ENCODE measurements at regions not wholly inside any gene's neighbourhood (a gene's known extent, or its start where the extent isn't known, plus 50 kb on each side); places are given as distances from the start of the nearest gene placed in this dataset.

DNA sequence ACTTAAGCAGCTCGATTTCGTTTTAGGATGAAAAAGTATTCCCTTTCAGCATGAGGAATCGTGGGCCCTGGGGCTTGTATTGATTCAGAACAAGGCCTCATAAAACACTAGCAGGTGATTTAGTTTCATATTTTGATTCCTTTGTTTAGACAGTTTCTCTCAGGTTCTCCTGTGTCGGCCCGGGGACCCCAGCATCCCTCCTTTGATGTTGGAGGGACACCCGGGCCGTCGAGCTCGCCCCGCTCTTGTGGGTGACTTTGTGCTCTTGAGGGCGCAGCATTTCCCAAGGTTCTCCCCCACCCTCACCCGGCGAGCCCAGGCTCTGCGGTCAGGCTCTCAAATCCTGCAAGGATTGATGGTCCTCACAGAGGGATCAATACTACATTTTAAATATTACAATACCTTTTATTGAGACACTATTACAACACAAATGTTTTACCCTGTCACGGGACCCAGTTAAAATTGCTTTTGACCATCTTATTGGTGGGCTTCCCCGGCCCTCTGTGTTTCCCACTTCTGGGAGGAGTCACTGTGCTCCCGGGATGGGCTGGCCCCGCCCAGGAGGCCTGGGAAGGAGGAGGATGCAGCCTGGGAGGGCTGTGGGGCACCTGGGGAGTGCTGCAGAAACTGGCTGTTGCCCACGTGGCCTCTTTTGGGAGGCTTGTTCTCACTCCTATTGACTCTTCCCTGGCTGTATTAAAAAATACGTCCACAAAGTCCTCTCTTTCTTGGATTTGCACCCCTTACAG, 222.6 kb downstream of the INSIG2 start:
- no peak for DNase-seq

GRCh38 chr2:118309946-118310680, 221.8 kb downstream of the INSIG2 start:
- no peak for DNase-seq

- no peak for DNase-seq
Measured at GRCh38 chr2:118309257-118309945, 221.1 kb downstream of the INSIG2 start.

- no peak for DNase-seq
Measured at GRCh38 chr2:118307864-118308263, 219.6 kb downstream of the INSIG2 start.

GRCh38 chr2:118301248-118301647, 213.0 kb downstream of the INSIG2 start:
- DNase-seq = no peak

- DNase-seq = no peak
Measured at GRCh38 chr2:118300832-118301231, 212.6 kb downstream of the INSIG2 start.

- DNase-seq = no peak
Measured at GRCh38 chr2:118296663-118297062, 208.4 kb downstream of the INSIG2 start.

DNA sequence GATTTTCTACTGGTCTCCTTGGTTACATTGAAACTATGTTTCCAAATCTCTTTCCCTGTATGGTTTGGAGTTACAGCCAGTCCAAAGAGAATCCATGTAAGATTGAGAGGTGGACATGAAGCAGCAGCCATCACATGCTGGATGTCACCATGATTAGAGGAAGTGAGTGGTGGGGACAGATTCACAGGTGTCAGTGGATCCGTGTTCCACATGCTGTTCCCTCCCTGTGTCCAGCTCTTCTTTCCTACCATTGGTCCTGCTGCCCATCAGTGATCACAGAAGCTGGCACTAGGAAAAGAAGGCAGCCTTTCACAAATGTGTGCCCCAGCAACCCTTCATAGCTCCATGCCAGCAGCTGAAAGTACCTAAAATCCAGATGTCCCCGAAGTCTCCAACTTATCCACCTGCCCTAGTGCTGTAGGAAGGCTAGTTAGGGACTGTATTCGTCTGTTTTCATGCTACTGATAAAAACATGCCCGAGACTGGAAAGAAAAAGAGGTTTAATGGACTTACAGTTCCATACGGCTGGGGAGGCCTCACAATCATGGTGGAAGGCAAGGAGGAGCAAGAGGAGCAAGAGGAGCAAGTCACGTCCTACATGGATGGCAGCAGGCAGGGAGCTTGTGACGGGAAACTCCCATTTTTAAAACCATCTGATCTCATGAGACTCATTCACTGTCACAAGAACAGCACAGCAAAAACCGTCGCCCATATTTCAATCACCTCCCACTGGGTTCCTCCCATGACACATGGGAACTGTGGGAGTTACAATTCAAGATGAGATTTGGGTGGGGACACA, 207.5 kb downstream of the INSIG2 start:
- DNase-seq = no peak

- DNase-seq = no peak
Measured at GRCh38 chr2:118294063-118294462, 205.8 kb downstream of the INSIG2 start.

GRCh38 chr2:118292991-118293390, 204.7 kb downstream of the INSIG2 start:
- DNase-seq = no peak

- DNase-seq = no peak
Measured at GRCh38 chr2:118291251-118291880, 203.1 kb downstream of the INSIG2 start.

- DNase-seq = no peak
Measured at GRCh38 chr2:118290411-118291250, 202.4 kb downstream of the INSIG2 start.

DNA sequence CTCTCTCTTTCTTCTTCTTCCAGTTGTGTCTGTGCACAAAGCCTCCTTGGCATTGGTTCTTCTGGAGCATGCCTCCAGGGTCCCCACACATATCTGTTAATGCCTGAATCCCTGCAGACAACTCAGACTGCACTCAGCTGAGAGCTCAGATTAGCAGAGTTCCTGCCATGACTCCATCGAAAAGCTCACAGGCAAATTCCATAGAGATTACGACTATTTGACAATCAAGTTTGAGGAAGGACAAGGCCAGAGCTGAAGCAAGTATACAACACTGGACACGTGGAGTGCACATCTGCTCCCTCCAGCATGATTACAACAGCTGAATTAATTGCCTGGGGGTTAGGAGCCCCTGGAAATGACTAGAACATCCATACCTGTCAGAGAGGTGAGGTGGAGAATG, 190.7 kb downstream of the INSIG2 start:
- no peak for DNase-seq

GRCh38 chr2:118278046-118278445, 189.8 kb downstream of the INSIG2 start:
- DNase-seq = no peak

- no peak for DNase-seq
Measured at GRCh38 chr2:118274841-118275510, 186.7 kb downstream of the INSIG2 start.

DNA sequence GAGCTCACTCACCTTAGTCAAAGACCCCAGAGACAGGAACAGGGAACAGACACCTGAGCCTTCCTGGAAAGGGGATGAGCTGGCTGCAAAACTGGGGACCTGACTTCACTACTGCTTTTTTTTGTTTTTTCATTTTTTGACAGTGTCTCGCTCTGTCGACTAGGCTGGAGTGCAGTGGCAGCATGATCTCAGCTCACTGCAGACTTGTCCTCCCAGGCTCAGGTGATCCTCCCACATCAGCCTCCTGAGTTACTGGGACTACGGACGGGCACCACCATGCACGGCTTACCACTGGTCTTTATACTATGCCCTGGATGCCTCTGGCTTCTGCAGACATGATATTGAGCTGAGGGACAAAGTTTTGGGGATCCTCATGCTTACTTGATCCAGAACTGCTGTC, 184.1 kb downstream of the INSIG2 start:
- DNase-seq = no peak

DNA sequence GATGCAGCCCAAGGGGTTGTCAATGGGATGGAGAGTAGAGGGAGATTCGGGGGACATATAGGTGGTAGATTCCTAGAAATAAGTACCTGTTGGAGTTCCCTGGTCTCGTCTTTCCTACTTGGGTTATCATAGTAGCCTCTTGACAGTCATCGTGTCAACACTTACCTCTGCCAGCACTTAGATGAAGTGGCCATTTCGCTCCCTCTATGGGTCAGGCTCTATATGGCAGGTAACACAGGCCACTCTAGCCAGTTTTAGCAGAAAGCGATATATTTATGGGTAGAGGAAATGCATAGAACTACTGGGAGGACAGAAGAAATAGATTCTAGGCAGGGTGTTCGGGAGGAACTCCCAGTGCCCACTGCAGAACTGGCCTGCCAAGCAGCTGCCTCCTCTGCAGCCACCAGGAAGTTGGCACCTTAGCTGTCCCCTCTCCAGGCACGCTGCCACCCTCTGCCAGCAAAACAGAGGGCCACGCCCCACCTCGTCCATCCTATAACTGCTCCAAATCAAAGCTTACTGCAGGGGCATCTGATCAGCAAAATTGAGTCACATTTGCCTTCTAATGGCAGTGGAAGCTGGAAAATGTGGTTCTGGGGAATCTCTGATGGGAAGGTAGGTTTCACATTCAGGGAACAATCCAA, 181.3 kb downstream of the INSIG2 start:
- no peak for DNase-seq

- no peak for DNase-seq
Measured at GRCh38 chr2:118268268-118268667, 180.0 kb downstream of the INSIG2 start.

GRCh38 chr2:118265873-118266455, 177.7 kb downstream of the INSIG2 start:
- no peak for DNase-seq
